K562 (cell line): ENCODE measurements at regions not wholly inside any gene's neighbourhood (a gene's known extent, or its start where the extent isn't known, plus 50 kb on each side); places are given as distances from the start of the nearest gene placed in this dataset.
A peak's percentile ranks its signal among the peaks of the same experiment; 100 is the strongest.

ENCODE experiments used
- ARHGAP35 ChIP-seq: fragments of 450-650 bp; IDR thresholded peaks from 2 replicates; pipeline ENCODE4 v1.6.1; 2018; ENCODE audit not compliant: partially characterized antibody
- CEBPB ChIP-seq: fragments of 450-650 bp; IDR thresholded peaks from 2 replicates; pipeline ENCODE4 v1.6.1; 2016; ENCODE audit warnings: missing genetic modification characterization, missing compliant biosample characterization
- CHD2 ChIP-seq: IDR thresholded peaks from 2 replicates; pipeline ENCODE4 v1.6.1; 2011; ENCODE audit warnings: low read depth, low read length
- ERF ChIP-seq: fragments of 450-650 bp; formaldehyde crosslinking; IDR thresholded peaks from 2 replicates; pipeline ENCODE4 v1.4.0; 2020; ENCODE audit warnings: mild to moderate bottlenecking, mixed read lengths
- GTF2F1 ChIP-seq: IDR thresholded peaks from 2 replicates; pipeline ENCODE4 v1.6.1; 2011; ENCODE audit warnings: low read depth, low read length, improper control_type of control experiment
- HNRNPH1 ChIP-seq: fragments of 200-400 bp; formaldehyde crosslinking; optimal IDR thresholded peaks from 2 replicates; pipeline ENCODE3; 2017; ENCODE audit warnings: low read depth, mild to moderate bottlenecking, low read length, moderate library complexity
- HNRNPL ChIP-seq: fragments of 200-400 bp; formaldehyde crosslinking; IDR thresholded peaks from 2 replicates; pipeline ENCODE4 v1.6.1; 2017; ENCODE audit warnings: low read depth, mild to moderate bottlenecking, low read length
- NR3C1 ChIP-seq: sonication (generic); formaldehyde crosslinking; IDR thresholded peaks from 2 replicates; pipeline ENCODE4 v1.8.1; 2022; ENCODE audit warnings: missing genetic modification reagents
- OTX1 ChIP-seq: fragments of 450-650 bp; formaldehyde crosslinking; IDR thresholded peaks from 2 replicates; pipeline ENCODE4 v1.4.0; 2022; ENCODE audit warnings: mild to moderate bottlenecking
- PRPF4 ChIP-seq: fragments of 200-400 bp; formaldehyde crosslinking; IDR thresholded peaks from one replicate; pipeline ENCODE4 v1.6.1; 2017; ENCODE audit warnings: low read length, low read depth, mild to moderate bottlenecking; ENCODE audit not compliant: insufficient read depth, poor library complexity, severe bottlenecking
- RBBP5 ChIP-seq: fragments of 200-600 bp; sonication (generic); IDR thresholded peaks from 2 replicates; pipeline ENCODE4 v1.6.1; 2012; ENCODE audit warnings: borderline replicate concordance, mild to moderate bottlenecking, low read length, control low read depth, inconsistent platforms; ENCODE audit not compliant: insufficient read depth, poor library complexity, severe bottlenecking
- XRCC5 ChIP-seq: fragments of 200-400 bp; formaldehyde crosslinking; IDR thresholded peaks from 2 replicates; pipeline ENCODE4 v1.6.1; 2017; ENCODE audit warnings: low read depth, mild to moderate bottlenecking, low read length
- ZC3H8 ChIP-seq: fragments of 450-650 bp; IDR thresholded peaks from 2 replicates; pipeline ENCODE4 v1.6.1; 2017
- ZNF175 ChIP-seq: fragments of 200-800 bp; sonication (Bioruptor generic); IDR thresholded peaks from 2 replicates; pipeline ENCODE4 v1.6.1; 2016; ENCODE audit warnings: low read depth, mild to moderate bottlenecking, missing genetic modification characterization, missing compliant biosample characterization
- ZNF197 ChIP-seq: fragments of 200-800 bp; sonication (Bioruptor generic); IDR thresholded peaks from 2 replicates; pipeline ENCODE4 v1.6.1; 2016; ENCODE audit warnings: low read depth, missing genetic modification characterization, missing compliant biosample characterization
- ZNF212 ChIP-seq: fragments of 450-650 bp; formaldehyde crosslinking; IDR thresholded peaks from 2 replicates; pipeline ENCODE4 v1.4.0; 2020; ENCODE audit warnings: mild to moderate bottlenecking
- ZNF707 ChIP-seq: fragments of 250-450 bp; sonication (Bioruptor Pico); conservative IDR thresholded peaks from 2 replicates; pipeline ENCODE4 v1.8.0; 2022; ENCODE audit warnings: inconsistent platforms, mild to moderate bottlenecking, moderate library complexity
- TF ChIP-seq, protein P1 (sequence below): fragments of 200-800 bp; sonication (Bioruptor generic); IDR thresholded peaks from 2 replicates; pipeline ENCODE4 v1.6.1; 2017; ENCODE audit warnings: missing genetic modification characterization, missing compliant biosample characterization
- TF ChIP-seq, protein P2 (sequence below): IDR thresholded peaks from 3 replicates; pipeline ENCODE4 v1.6.1; 2011; ENCODE audit warnings: borderline replicate concordance, mild to moderate bottlenecking; ENCODE audit not compliant: insufficient read length, insufficient read depth
- TF ChIP-seq, protein P3 (sequence below): fragments of 250-450 bp; sonication (Bioruptor Pico); IDR thresholded peaks from 2 replicates; pipeline ENCODE4 v1.8.0; 2022; ENCODE audit warnings: moderate library complexity, mild to moderate bottlenecking, inconsistent platforms
- TF ChIP-seq, protein P4 (sequence below): conservative IDR thresholded peaks from 2 replicates; pipeline ENCODE4 v1.6.1; 2011; ENCODE audit warnings: low read depth, mild to moderate bottlenecking, low read length; ENCODE audit not compliant: control insufficient read depth
- TF ChIP-seq, protein P5 (sequence below): fragments of 250-450 bp; sonication (Bioruptor Pico); IDR thresholded peaks from 2 replicates; pipeline ENCODE4 v1.8.0; 2021; ENCODE audit warnings: moderate library complexity, mild to moderate bottlenecking, inconsistent platforms

DNA sequence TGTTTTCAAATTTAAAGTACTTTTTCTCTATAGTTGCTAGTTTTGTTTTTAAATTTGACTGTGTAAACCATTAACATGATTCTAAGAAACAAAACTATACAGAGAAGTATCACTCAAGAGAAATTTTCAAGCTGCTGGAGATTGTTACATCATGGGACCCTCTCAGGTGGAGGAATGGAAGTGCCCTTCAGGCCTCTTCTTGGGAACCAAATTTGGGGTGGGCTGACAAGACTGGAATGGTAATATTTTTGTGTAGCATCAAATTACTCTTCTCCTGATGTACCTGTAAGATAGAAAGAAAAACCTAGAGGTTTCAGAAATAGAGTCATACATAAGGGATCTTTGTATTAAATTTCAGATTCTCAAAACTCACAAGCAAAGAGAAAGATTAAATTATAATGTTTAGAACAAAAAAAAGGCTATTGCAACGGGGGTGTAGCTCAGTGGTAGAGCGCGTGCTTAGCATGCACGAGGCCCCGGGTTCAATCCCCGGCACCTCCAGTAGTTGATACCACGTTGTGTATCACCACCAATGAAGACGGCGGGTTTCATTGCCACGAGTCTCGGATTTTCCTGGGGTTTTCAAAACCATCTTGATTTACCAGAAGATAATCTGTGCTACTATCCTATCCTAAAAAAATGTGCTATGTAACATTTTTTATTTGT is 193.7 kb downstream of the GPX5 start (continued):
- TF ChIP-seq, protein P1, sequence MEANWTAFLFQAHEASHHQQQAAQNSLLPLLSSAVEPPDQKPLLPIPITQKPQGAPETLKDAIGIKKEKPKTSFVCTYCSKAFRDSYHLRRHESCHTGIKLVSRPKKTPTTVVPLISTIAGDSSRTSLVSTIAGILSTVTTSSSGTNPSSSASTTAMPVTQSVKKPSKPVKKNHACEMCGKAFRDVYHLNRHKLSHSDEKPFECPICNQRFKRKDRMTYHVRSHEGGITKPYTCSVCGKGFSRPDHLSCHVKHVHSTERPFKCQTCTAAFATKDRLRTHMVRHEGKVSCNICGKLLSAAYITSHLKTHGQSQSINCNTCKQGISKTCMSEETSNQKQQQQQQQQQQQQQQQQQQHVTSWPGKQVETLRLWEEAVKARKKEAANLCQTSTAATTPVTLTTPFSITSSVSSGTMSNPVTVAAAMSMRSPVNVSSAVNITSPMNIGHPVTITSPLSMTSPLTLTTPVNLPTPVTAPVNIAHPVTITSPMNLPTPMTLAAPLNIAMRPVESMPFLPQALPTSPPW (CRISPR knock-in tag), result peak; percentile 27; the same call in 1 of the 2 replicates
- TF ChIP-seq ARHGAP35 (no peak), XRCC5 (no peak), ZC3H8 (no peak), ZNF197 (CRISPR knock-in tag) (no peak), HNRNPL (no peak), CEBPB (tag) (peak; percentile 72), NR3C1 (CRISPR knock-in tag) (no peak), HNRNPH1 (no peak), CHD2 (no peak), ZNF212 (no peak), ZNF175 (CRISPR knock-in tag) (no peak; the same call in 1 of the 2 replicates), ZNF707 (CRISPR knock-in tag) (no peak), PRPF4 (no peak), OTX1 (CRISPR knock-in tag) (no peak), RBBP5 (no peak), ERF (CRISPR knock-in tag) (no peak), GTF2F1 (no peak)
- TF ChIP-seq, protein P2, sequence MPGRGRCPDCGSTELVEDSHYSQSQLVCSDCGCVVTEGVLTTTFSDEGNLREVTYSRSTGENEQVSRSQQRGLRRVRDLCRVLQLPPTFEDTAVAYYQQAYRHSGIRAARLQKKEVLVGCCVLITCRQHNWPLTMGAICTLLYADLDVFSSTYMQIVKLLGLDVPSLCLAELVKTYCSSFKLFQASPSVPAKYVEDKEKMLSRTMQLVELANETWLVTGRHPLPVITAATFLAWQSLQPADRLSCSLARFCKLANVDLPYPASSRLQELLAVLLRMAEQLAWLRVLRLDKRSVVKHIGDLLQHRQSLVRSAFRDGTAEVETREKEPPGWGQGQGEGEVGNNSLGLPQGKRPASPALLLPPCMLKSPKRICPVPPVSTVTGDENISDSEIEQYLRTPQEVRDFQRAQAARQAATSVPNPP, result no peak
- TF ChIP-seq, protein P3, sequence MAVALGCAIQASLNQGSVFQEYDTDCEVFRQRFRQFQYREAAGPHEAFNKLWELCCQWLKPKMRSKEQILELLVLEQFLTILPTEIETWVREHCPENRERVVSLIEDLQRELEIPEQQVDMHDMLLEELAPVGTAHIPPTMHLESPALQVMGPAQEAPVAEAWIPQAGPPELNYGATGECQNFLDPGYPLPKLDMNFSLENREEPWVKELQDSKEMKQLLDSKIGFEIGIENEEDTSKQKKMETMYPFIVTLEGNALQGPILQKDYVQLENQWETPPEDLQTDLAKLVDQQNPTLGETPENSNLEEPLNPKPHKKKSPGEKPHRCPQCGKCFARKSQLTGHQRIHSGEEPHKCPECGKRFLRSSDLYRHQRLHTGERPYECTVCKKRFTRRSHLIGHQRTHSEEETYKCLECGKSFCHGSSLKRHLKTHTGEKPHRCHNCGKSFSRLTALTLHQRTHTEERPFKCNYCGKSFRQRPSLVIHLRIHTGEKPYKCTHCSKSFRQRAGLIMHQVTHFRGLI (CRISPR knock-in tag), result no peak
- TF ChIP-seq, protein P4, sequence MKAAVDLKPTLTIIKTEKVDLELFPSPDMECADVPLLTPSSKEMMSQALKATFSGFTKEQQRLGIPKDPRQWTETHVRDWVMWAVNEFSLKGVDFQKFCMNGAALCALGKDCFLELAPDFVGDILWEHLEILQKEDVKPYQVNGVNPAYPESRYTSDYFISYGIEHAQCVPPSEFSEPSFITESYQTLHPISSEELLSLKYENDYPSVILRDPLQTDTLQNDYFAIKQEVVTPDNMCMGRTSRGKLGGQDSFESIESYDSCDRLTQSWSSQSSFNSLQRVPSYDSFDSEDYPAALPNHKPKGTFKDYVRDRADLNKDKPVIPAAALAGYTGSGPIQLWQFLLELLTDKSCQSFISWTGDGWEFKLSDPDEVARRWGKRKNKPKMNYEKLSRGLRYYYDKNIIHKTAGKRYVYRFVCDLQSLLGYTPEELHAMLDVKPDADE, result peak; percentile 87
- TF ChIP-seq, protein P5, sequence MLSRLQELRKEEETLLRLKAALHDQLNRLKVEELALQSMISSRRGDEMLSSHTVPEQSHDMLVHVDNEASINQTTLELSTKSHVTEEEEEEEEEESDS (CRISPR knock-in tag), result no peak
